ENCODE measurements at regions not wholly inside any gene's neighbourhood (a gene's known extent, or its start where the extent isn't known, plus 50 kb on each side); places are given as distances from the start of the nearest gene placed in this dataset.
"Not testable (repeated sequence)": the region's sequence is repeated elsewhere in the genome, so short reads cannot be mapped to it uniquely, and the experiment has no call there.

DNA sequence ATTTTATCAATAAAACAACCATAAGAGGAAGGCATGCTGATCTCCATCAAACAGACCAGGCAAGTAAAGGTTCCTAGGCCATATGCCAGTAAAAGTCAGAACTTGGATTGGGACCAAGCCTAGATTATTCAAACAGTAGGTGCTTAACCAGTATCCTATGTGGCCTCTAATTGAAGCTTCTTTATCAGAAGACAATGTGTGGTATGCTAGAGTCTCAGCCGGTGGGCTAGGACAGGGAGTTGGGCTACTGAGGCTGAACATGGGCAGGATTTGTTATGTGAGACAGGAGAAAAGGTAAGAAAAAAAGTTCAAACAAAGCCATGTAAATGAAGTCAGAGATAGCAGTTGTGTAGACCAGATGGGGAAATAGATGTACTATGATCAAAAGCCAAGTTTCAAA is 413.7 kb upstream of the GHITM start:
- DNase-seq (ENCODE audit: low spot score) = no peak

- DNase-seq (ENCODE audit: low spot score) = no peak
Measured at GRCh38 chr10:83734278-83734677, 405.0 kb upstream of the GHITM start.

DNA sequence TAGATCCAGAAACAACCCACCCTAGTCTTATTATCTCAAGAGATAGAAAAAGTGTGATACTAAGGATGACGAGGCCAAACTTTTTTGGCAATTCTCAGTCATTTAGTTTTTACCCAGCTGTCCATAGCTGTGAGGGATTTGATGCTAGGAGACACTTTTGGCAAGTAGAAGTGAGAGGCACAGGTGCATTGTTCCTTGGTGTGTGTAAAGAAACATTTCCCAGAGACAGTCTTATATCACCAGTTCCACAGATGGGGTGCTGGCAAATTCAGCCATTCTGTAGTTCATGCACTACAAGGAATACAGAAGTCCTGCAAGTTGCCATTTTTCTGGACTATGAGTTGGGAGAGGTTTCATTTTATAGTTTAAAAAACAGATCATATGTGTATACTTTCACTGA is 403.3 kb upstream of the GHITM start:
- no peak for DNase-seq (ENCODE audit: low spot score)

DNA sequence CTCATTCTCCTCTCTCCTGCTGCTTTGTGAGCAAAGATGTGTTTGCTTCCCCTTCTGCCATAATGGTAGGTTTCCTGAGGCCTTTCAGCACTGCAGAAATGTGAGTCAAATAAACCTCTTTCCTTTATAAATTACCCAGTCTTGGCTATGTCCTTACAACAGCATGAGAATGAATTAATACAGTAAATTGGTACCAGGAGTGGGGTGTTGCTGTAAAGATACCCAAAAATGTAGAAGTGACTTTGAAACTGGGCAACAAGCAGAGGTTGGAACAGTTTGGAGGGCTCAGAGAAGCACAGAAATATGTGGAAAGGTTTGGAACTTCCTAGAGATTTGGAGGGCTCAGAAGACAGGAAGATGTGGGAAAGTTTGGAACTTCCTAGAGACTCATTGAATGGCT is 388.7 kb upstream of the GHITM start:
- DNase-seq (ENCODE audit: low spot score) = no peak

DNA sequence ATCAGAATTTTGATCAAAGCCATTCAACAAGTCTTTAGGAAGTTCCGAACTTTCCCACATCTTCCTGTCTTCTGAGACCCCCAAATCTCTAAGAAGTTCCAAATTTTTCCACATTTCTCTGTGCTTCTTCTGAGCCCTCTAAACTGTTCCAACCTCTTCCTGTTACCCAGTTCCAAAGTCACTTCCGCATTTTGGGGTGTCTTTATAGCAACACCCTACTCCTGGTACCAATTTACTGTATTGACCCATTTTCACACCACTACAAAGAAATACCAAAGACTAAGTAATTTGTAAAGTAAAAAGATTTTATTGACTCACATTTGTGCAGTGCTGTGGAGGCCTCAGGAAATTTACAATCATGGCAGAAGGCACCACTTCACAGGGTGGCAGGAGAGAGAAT is 385.8 kb upstream of the GHITM start:
- no peak for DNase-seq (ENCODE audit: low spot score)

DNA sequence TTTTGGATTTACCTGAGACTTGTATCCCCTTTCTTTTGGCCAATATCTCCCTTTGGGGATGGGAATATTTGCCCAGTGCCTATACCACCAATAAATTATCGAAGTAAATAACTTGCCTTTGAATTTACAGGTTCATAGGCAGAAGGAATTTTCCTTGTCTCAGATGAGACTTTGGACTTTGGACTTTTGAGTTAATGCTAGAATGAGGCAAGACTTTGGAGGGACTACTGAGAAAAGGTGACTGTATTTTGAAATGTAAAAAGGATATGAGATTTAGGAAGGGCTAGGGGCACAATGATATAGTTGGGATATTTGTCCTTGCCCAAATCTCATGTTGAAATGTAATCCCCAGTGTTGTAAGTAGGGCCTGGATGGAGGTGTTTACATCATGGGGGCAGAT is 384.5 kb upstream of the GHITM start:
- DNase-seq (ENCODE audit: low spot score) = no peak

GRCh38 chr10:83760142-83760541 is 379.2 kb upstream of the GHITM start:
- DNase-seq (ENCODE audit: low spot score) = no peak

- no peak for DNase-seq (ENCODE audit: low spot score)
Measured at GRCh38 chr10:83764666-83765065, 374.6 kb upstream of the GHITM start.

GRCh38 chr10:83765731-83766130 is 373.6 kb upstream of the GHITM start:
- no peak for DNase-seq (ENCODE audit: low spot score)

DNA sequence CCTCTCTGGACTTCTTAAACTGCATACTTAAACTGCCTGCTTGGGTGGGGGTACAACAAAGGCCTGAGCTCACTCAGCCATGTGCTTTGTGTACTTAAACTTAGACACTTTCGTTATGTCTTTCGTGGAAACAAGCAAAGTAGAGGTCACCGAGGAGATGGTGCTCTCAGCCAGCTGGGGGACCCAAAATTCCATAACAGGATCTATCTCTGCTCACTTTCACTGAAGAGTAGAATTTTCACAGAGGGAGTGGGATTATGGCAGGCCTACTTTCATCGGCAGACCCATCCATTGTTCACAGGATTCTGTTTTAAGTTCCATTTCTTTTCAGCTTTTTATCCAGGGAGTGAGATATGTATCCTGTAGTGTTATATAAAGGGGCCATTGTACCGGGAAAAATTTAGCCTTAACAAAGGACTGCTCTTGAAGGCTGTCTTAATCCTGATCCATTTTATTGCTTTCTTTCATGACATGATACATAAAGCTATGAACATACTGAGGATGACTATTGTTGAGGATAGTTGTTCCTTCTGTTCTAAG is 370.0 kb upstream of the GHITM start:
- DNase-seq (ENCODE audit: low spot score) = no peak

GRCh38 chr10:83786701-83787100 is 352.6 kb upstream of the GHITM start:
- DNase-seq (ENCODE audit: low spot score) = not testable (repeated sequence)

GRCh38 chr10:83801983-83802382 is 337.3 kb upstream of the GHITM start:
- DNase-seq (ENCODE audit: low spot score) = no peak

GRCh38 chr10:83806717-83807116 is 332.6 kb upstream of the GHITM start:
- DNase-seq (ENCODE audit: low spot score) = no peak

- DNase-seq (ENCODE audit: low spot score) = no peak
Measured at GRCh38 chr10:83809001-83809400, 330.3 kb upstream of the GHITM start.

DNA sequence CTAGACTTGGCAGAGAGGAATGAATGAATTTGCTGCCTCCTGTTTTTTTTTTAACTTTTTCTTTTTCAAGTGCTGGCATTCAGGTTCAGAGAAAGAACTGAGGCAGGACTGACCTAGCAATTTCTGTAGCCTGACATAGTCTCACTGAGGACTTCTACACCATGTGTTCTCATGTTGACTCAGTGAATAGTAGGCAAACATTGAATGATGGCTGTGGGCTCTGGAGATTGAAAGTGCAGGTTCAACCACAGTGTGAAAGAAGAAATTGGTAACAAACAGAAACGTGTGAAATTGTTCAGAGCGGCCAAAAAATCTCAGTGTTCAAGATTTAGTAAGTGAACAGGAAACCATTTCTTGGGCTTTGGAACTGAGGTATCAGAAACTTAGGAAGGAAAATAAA is 322.4 kb upstream of the GHITM start:
- no peak for DNase-seq (ENCODE audit: low spot score)

- DNase-seq (ENCODE audit: low spot score) = no peak
Measured at GRCh38 chr10:83817797-83818196, 321.5 kb upstream of the GHITM start.

DNA sequence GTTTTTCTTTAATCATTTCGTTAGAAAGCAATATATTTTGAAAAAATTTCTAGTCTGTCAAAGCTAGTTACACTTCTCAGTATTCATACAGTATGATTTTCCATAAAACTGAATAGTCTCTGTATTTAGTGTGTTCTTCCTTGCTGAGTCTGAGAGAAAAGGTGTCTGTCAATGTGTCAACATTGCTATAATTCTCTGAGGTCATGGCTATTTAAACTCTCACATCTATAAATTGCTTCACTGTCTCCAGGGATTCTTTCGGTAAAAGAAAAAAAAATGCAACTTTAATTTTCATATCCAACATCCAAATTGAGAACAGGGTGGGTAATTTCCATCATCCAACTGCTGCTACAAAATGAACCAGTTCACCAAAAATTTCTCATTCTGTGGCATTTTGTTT is 319.7 kb upstream of the GHITM start:
- no peak for DNase-seq (ENCODE audit: low spot score)

GRCh38 chr10:83820033-83820432 is 319.3 kb upstream of the GHITM start:
- DNase-seq (ENCODE audit: low spot score) = no peak

DNA sequence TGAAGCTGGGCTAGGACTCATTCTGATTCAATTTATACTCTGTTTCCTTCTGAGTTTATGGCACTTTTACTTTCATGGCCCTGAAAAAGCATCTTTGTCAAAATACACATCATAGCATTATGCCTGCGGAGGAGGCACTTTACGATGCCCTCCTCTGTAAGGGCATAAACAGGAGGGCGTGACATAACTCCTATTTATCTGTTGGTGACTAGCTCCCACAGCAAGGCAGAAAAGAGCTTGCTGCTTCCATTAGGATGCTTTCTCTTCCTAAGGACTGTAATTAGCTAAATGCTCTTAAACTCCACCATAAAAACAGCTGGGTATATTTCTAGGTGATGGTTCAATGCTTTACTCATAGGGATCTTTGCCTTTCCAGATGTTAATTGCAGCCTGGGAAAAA is 315.2 kb upstream of the GHITM start:
- no peak for DNase-seq (ENCODE audit: low spot score)

- no peak for DNase-seq (ENCODE audit: low spot score)
Measured at GRCh38 chr10:83834096-83834495, 305.2 kb upstream of the GHITM start.

DNA sequence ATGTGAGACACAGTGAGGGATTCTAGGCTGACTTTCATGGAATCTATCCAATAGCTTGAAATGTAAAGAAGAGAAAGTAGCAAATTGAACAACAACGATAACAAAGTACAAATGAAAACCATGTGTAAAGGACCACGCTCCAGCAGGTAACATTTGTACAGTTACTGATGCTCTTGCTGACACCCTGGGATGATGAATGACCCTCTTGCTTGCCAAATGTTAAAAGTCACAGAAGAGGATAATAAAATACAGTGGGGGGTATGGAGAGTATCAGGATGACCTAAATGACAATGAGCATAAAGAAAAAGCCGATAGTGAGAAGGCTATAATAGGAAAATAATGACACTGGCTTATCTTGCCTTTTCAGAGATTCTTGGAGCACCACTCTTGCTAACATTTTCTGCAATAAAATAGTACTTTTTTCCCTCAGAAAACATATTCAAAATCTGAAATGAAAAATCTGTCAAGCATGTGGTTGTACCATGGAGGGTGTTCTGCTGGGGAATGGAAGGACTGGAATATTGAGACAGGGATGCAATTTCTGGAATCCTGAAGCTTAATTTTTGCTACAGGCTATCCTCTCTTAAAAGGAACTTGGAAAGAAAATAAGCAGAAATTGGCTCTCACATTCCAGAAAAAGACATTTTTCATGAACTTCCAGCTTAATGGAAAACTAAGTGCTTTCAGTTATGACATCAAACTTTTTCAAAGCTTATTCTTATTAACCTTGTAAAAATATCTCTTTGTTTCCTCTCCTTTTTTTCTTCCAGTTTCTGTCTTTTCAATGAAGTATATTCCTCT is 303.2 kb upstream of the GHITM start:
- no peak for DNase-seq (ENCODE audit: low spot score)

DNA sequence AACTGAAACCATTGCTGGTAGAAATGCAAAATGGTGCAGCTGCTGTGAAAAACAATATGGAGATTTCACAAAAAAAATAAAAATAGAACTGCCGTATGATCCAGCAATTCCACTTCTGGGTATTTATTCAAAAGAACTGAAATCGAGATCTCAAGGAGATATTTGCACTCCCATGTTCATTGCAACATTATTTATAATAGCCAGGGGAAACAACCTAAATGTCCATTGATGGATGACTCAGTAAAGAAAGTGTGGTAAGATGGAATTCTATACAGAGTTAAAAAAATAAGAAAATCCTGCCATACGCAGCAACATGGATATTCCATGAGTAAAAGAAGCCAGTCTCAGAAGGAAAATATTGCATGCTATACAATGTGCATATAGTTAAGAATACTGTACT is 290.6 kb upstream of the GHITM start:
- DNase-seq (ENCODE audit: low spot score) = no peak

DNA sequence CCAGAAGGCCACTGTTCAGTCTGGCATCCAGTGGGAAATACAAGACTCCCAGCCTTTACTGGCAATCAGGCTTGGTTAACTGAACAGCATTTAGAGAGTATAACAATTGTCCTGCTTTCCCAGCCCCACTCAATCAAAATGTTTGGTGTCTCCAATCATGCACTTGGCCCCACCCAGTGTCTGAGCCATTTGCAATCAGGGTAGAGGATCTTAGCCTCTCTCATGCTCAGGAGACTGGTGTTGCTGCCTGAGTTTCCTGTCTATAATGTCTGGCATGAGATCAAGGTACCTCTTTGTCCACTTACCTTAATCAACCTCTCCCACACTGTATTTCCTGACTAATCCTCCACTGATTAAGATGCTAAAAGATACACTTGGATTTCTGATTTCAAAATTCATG is 290.2 kb upstream of the GHITM start:
- DNase-seq (ENCODE audit: low spot score) = no peak
